ENCODE measurements at regions not wholly inside any gene's neighbourhood (a gene's known extent, or its start where the extent isn't known, plus 50 kb on each side); places are given as distances from the start of the nearest gene placed in this dataset.
"Not testable (repeated sequence)": the region's sequence is repeated elsewhere in the genome, so short reads cannot be mapped to it uniquely, and the experiment has no call there.

GRCh38 chr3:110518031-110518430 lies 553.6 kb upstream of the NECTIN3 start:
- H3K4me3 Mint-ChIP-seq, result no peak overlapping the region
- ATAC-seq (no peak), DNase-seq (ENCODE audit: low spot score) (no peak)
- TF ChIP-seq NR1H2 (CRISPR knock-in tag; IDR thresholded peaks at IDR 0.05), result no peak
- H3K9me3 Mint-ChIP-seq, result peaks cover 8% of the 10 kb centered on the region
- ChIA-PET POLR2A (no interaction called here), CTCF (no interaction called here)
- H3K4me1 Mint-ChIP-seq, result no peaks in the 10 kb centered on the region
- H3K36me3 Mint-ChIP-seq, result no peaks in the 10 kb centered on the region
- H3K27me3 Mint-ChIP-seq (ENCODE audit: low read depth), result no peaks in the 10 kb centered on the region
- H3K27ac Mint-ChIP-seq, result no peak overlapping the region

- ChIA-PET POLR2A (no interaction called here), CTCF (no interaction called here)
- H3K27ac Mint-ChIP-seq, result no peak overlapping the region
- TF ChIP-seq NR1H2 (CRISPR knock-in tag; IDR thresholded peaks at IDR 0.05) (no peak), ZNF317 (CRISPR knock-in tag; IDR thresholded peaks at IDR 0.05; ENCODE audit: borderline replicate concordance, low read depth) (no peak), ESRRA (CRISPR knock-in tag; IDR thresholded peaks at IDR 0.05; ENCODE audit: borderline replicate concordance) (no peak), FOXJ3 (CRISPR knock-in tag; IDR thresholded peaks at IDR 0.05; ENCODE audit: borderline replicate concordance) (no peak), ZNF281 (CRISPR knock-in tag; IDR thresholded peaks at IDR 0.05) (no peak), E2F4 (CRISPR knock-in tag; IDR thresholded peaks at IDR 0.05; ENCODE audit: borderline replicate concordance, low read depth) (no peak), MLX (CRISPR knock-in tag; IDR thresholded peaks at IDR 0.05) (no peak), ZNF396 (CRISPR knock-in tag; IDR thresholded peaks at IDR 0.05; ENCODE audit: borderline replicate concordance) (no peak)
- H3K9me3 Mint-ChIP-seq, result peaks cover 11% of the 10 kb centered on the region
- ATAC-seq, result no peak
- no peak overlapping the region for H3K4me3 Mint-ChIP-seq
- no peaks in the 10 kb centered on the region for H3K27me3 Mint-ChIP-seq (ENCODE audit: low read depth)
- peaks cover 5% of the 10 kb centered on the region for H3K4me1 Mint-ChIP-seq
- no peak for DNase-seq (ENCODE audit: low spot score)
- H3K36me3 Mint-ChIP-seq, result peaks cover 6% of the 10 kb centered on the region
Measured at GRCh38 chr3:110519071-110519470, 552.5 kb upstream of the NECTIN3 start.

- no peak for ATAC-seq
Measured at GRCh38 chr3:110521019-110521418, 550.6 kb upstream of the NECTIN3 start.

GRCh38 chr3:110525558-110526064 lies 546.0 kb upstream of the NECTIN3 start:
- H3K27ac Mint-ChIP-seq; H3K27me3 Mint-ChIP-seq (ENCODE audit: low read depth); H3K4me3 Mint-ChIP-seq; POLR2A ChIA-PET; CTCF ChIA-PET; DNase-seq (ENCODE audit: low spot score); ATAC-seq: not testable (repeated sequence)
- H3K9me3 Mint-ChIP-seq, result peaks cover 35% of the 10 kb centered on the region
- peaks cover 34% of the 10 kb centered on the region for H3K4me1 Mint-ChIP-seq
- H3K36me3 Mint-ChIP-seq, result peaks cover 31% of the 10 kb centered on the region

More at GRCh38 chr3:110521019-110521418, 550.6 kb upstream of the NECTIN3 start:
- ChIA-PET CTCF (no interaction called here), POLR2A (no interaction called here)
- H3K27ac Mint-ChIP-seq, result no peak overlapping the region
- TF ChIP-seq NFYB (CRISPR knock-in tag; conservative IDR thresholded peaks at IDR 0.05; ENCODE audit: low read depth) (no peak), SOX15 (CRISPR knock-in tag; IDR thresholded peaks at IDR 0.05) (no peak), JAZF1 (CRISPR knock-in tag; IDR thresholded peaks at IDR 0.05) (no peak), RORB (CRISPR knock-in tag; IDR thresholded peaks at IDR 0.05) (no peak), OVOL2 (CRISPR knock-in tag; IDR thresholded peaks at IDR 0.05; ENCODE audit: borderline replicate concordance) (no peak), TP53 (CRISPR knock-in tag; IDR thresholded peaks at IDR 0.05) (no peak), ZNF416 (CRISPR knock-in tag; IDR thresholded peaks at IDR 0.05) (no peak), USF1 (CRISPR knock-in tag; IDR thresholded peaks at IDR 0.05) (no peak), NFATC4 (CRISPR knock-in tag; IDR thresholded peaks at IDR 0.05) (no peak)
- no peak overlapping the region for H3K4me3 Mint-ChIP-seq
- H3K27me3 Mint-ChIP-seq (ENCODE audit: low read depth), result no peaks in the 10 kb centered on the region
- no peak for DNase-seq (ENCODE audit: low spot score)
- H3K36me3 Mint-ChIP-seq, result peaks cover 23% of the 10 kb centered on the region
- H3K9me3 Mint-ChIP-seq, result peaks cover 20% of the 10 kb centered on the region
- H3K4me1 Mint-ChIP-seq, result peaks cover 8% of the 10 kb centered on the region

Measured in WTC11 (cell line).